ENCODE measurements at regions not wholly inside any gene's neighbourhood (a gene's known extent, or its start where the extent isn't known, plus 50 kb on each side); places are given as distances from the start of the nearest gene placed in this dataset.

- TF ChIP-seq POLR2A (IDR thresholded peaks at IDR 0.05) (no peak), CTCF (IDR thresholded peaks at IDR 0.05 in 4 of 5, conservative IDR thresholded peaks at IDR 0.05 in 1 of 5) (no peak)
These were observed 512.8 kb upstream of the EPHA7 start for GRCh38 chr6:93932175-93932574.

Measured in gastrocnemius medialis (tissue), 4 donors.